GM12892 (cell line): ENCODE measurements at regions not wholly inside any gene's neighbourhood (a gene's known extent, or its start where the extent isn't known, plus 50 kb on each side); places are given as distances from the start of the nearest gene placed in this dataset.

Experiments used
- POLR2A ChIP-seq: IDR thresholded peaks from 2 replicates; pipeline ENCODE4 v1.6.1; 2011; ENCODE audit warnings: low read depth, low read length, control low read depth
- POLR2AphosphoS5 ChIP-seq: IDR thresholded peaks from 2 replicates; pipeline ENCODE4 v1.6.1; 2011; ENCODE audit warnings: low read depth, low read length, control low read depth

DNA sequence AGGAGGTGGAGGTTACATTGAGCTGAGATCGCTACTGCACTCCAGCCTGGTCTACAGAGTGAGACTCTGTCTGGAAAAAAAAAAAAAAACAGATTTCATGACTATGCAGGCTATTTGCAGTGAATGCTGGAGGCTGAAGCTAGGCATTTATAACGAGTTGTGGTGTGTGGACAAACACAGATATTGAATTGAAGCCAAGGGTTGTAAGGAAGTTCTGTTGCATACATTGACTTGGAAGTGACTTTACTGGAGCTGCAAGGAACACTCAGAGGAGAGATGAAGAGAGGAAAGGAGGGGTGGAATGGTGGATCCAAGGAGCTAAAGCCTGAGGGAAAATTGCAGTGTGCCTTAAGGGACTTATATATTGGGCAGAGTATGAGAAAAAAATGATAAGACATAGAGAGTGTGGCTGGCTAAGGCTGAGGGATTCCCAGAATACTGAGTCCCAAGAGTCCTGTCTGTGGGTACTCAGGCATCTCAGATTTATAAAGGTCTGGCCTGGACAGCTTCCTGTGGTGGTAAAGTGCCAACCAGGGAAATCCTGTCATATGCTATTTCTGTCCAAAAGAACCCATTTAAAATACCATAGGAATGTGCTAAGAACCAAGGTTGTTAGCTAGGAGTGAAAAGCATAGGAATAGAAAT, 87.8 kb upstream of the GUCY1A1 start:
- TF ChIP-seq POLR2AphosphoS5 (no peak), POLR2A (no peak)
